SK-N-SH treated with all-trans-retinoic acid at 6 μM for 48 hours (cell line): ENCODE measurements at regions not wholly inside any gene's neighbourhood (a gene's known extent, or its start where the extent isn't known, plus 50 kb on each side); places are given as distances from the start of the nearest gene placed in this dataset.

ENCODE experiments used
- ATAC-seq: fragments of 200-7000 bp; cut with Tn5 transposase; 3 replicates; pipeline ENCODE4 v1.9.1; 2020; ENCODE audit warnings: mild to moderate bottlenecking, moderate library complexity
- ARNTL ChIP-seq: fragments of 450-650 bp; formaldehyde crosslinking; IDR thresholded peaks from 2 replicates; pipeline ENCODE4 v1.5.0; 2020; ENCODE audit warnings: low read depth, mild to moderate bottlenecking, moderate library complexity, borderline replicate concordance
- BACH2 ChIP-seq: fragments of 250-450 bp; sonication (Bioruptor Pico); IDR thresholded peaks from 2 replicates; pipeline ENCODE4 v1.9.0; 2021; ENCODE audit warnings: mild to moderate bottlenecking, borderline replicate concordance
- CREB5 ChIP-seq: fragments of 250-450 bp; sonication (Bioruptor Pico); IDR thresholded peaks from 2 replicates; pipeline ENCODE4 v1.5.1; 2020; ENCODE audit warnings: low read depth, mild to moderate bottlenecking, moderate library complexity
- CSDC2 ChIP-seq: fragments of 250-450 bp; sonication (Bioruptor Pico); IDR thresholded peaks from 2 replicates; pipeline ENCODE4 v1.5.0; 2020; ENCODE audit warnings: mild to moderate bottlenecking, moderate library complexity
- ESRRG ChIP-seq: fragments of 250-450 bp; sonication (Bioruptor Pico); IDR thresholded peaks from 2 replicates; pipeline ENCODE4 v1.6.1; 2021; ENCODE audit warnings: mild to moderate bottlenecking
- OSR1 ChIP-seq: fragments of 250-450 bp; sonication (Bioruptor Pico); IDR thresholded peaks from 2 replicates; pipeline ENCODE4 v1.8.0; 2022; ENCODE audit warnings: moderate library complexity, mild to moderate bottlenecking, inconsistent platforms
- PATZ1 ChIP-seq: fragments of 250-450 bp; sonication (Bioruptor Pico); IDR thresholded peaks from 2 replicates; pipeline ENCODE4 v1.8.0; 2020; ENCODE audit warnings: mild to moderate bottlenecking, moderate library complexity, borderline replicate concordance
- POU6F1 ChIP-seq: fragments of 250-450 bp; sonication (Bioruptor Pico); IDR thresholded peaks from 2 replicates; pipeline ENCODE4 v1.8.0; 2021; ENCODE audit warnings: low read depth, mild to moderate bottlenecking, moderate library complexity, borderline replicate concordance
- PPARA ChIP-seq: fragments of 250-450 bp; sonication (Bioruptor Pico); IDR thresholded peaks from 2 replicates; pipeline ENCODE4 v1.5.0; 2020; ENCODE audit warnings: mild to moderate bottlenecking, borderline replicate concordance
- RARB ChIP-seq: fragments of 250-450 bp; sonication (Bioruptor Pico); IDR thresholded peaks from 2 replicates; pipeline ENCODE4 v1.8.0; 2021; ENCODE audit warnings: mild to moderate bottlenecking, moderate library complexity
- SNAI2 ChIP-seq: fragments of 250-450 bp; sonication (Bioruptor Pico); IDR thresholded peaks from 2 replicates; pipeline ENCODE4 v1.5.0; 2020; ENCODE audit warnings: mild to moderate bottlenecking, moderate library complexity
- TCF4 ChIP-seq: fragments of 250-450 bp; sonication (Bioruptor Pico); IDR thresholded peaks from 2 replicates; pipeline ENCODE4 v1.8.0; 2021; ENCODE audit warnings: mild to moderate bottlenecking, moderate library complexity, borderline replicate concordance
- TOX ChIP-seq: fragments of 250-450 bp; sonication (Bioruptor Pico); IDR thresholded peaks from 2 replicates; pipeline ENCODE4 v1.8.0; 2021; ENCODE audit warnings: mild to moderate bottlenecking, moderate library complexity, borderline replicate concordance
- TSHZ2 ChIP-seq: fragments of 250-450 bp; sonication (Bioruptor Pico); IDR thresholded peaks from 2 replicates; pipeline ENCODE4 v1.5.0; 2020; ENCODE audit warnings: mild to moderate bottlenecking, moderate library complexity
- ZFP3 ChIP-seq: fragments of 250-450 bp; sonication (Bioruptor Pico); IDR thresholded peaks from 2 replicates; pipeline ENCODE4 v1.5.0; 2020; ENCODE audit warnings: mild to moderate bottlenecking, moderate library complexity
- ZFP30 ChIP-seq: fragments of 450-650 bp; formaldehyde crosslinking; IDR thresholded peaks from 2 replicates; pipeline ENCODE4 v1.5.0; 2022; ENCODE audit warnings: mild to moderate bottlenecking, moderate library complexity
- ZNF565 ChIP-seq: fragments of 450-650 bp; formaldehyde crosslinking; conservative IDR thresholded peaks from 2 replicates; pipeline ENCODE4 v1.5.0; 2020; ENCODE audit warnings: low read depth, mild to moderate bottlenecking, moderate library complexity
- ZNF70 ChIP-seq: fragments of 450-650 bp; formaldehyde crosslinking; IDR thresholded peaks from 2 replicates; pipeline ENCODE4 v1.5.0; 2020; ENCODE audit warnings: mild to moderate bottlenecking, moderate library complexity
- ZNF8 ChIP-seq: fragments of 450-650 bp; formaldehyde crosslinking; IDR thresholded peaks from 2 replicates; pipeline ENCODE4 v1.5.0; 2020; ENCODE audit warnings: mild to moderate bottlenecking, moderate library complexity

- no peak for ATAC-seq
- no peak for TF ChIP-seq ARNTL (CRISPR knock-in tag)
- no peak for TF ChIP-seq PPARA (CRISPR knock-in tag)
- no peak for TF ChIP-seq BACH2 (CRISPR knock-in tag)
- no peak for TF ChIP-seq PATZ1 (CRISPR knock-in tag)
- TF ChIP-seq POU6F1 (CRISPR knock-in tag), result no peak
- TF ChIP-seq ZNF8, result no peak
- no peak for TF ChIP-seq OSR1
- no peak for TF ChIP-seq TCF4
- TF ChIP-seq ZFP30 (CRISPR knock-in tag), result no peak
- TF ChIP-seq, all 23 proteins: peak for 0
Observed at GRCh38 chr4:15147714-15148113, 145.4 kb downstream of the CPEB2 start.

GRCh38 chr4:15148199-15148598, 145.9 kb downstream of the CPEB2 start:
- no peak for ATAC-seq
- TF ChIP-seq ESRRG (CRISPR knock-in tag) (no peak), POU6F1 (CRISPR knock-in tag) (no peak), BACH2 (CRISPR knock-in tag) (no peak)
- TF ChIP-seq, all 23 proteins: peak for 0

- TF ChIP-seq CSDC2 (CRISPR knock-in tag) (no peak), RARB (no peak), ZNF8 (no peak), ESRRG (CRISPR knock-in tag) (no peak), TOX (CRISPR knock-in tag) (no peak), SNAI2 (no peak), ZNF565 (CRISPR knock-in tag) (no peak), TSHZ2 (CRISPR knock-in tag) (no peak), ZNF70 (CRISPR knock-in tag) (no peak), ZFP3 (CRISPR knock-in tag) (no peak), TCF4 (no peak)
- ATAC-seq, result no peak
Observed at GRCh38 chr4:15148691-15149090, 146.4 kb downstream of the CPEB2 start.

- ATAC-seq, result peak; percentile 62
- TF ChIP-seq POU6F1 (CRISPR knock-in tag) (no peak), BACH2 (CRISPR knock-in tag) (no peak), ZNF70 (CRISPR knock-in tag) (no peak), ZFP30 (CRISPR knock-in tag) (no peak), OSR1 (no peak), CREB5 (CRISPR knock-in tag) (no peak), ZNF8 (no peak), SNAI2 (no peak)
Observed at GRCh38 chr4:15149234-15149838, 147.1 kb downstream of the CPEB2 start.
